ENCODE measurements at regions not wholly inside any gene's neighbourhood (a gene's known extent, or its start where the extent isn't known, plus 50 kb on each side); places are given as distances from the start of the nearest gene placed in this dataset.

DNA sequence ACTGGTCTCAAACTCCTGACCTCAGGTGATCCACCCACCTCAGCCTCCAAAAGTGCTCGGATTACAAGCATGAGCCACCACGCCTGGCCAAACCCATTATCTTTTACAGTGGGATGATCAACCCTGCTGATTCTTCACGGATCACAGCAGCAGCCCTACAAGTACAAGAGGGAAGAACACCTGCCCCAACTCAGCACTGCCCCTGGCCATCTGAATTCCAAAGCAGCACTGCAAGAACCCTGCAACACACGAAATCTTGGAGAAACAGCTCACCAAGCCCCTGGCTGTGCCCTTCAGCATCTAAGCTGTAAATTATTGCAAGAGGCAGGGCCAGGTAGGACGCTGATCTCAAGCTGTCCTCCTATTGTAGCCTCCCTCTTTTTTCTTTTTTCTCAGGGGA lies 54.5 kb upstream of the MC3R start:
- TF ChIP-seq, protein P1, sequence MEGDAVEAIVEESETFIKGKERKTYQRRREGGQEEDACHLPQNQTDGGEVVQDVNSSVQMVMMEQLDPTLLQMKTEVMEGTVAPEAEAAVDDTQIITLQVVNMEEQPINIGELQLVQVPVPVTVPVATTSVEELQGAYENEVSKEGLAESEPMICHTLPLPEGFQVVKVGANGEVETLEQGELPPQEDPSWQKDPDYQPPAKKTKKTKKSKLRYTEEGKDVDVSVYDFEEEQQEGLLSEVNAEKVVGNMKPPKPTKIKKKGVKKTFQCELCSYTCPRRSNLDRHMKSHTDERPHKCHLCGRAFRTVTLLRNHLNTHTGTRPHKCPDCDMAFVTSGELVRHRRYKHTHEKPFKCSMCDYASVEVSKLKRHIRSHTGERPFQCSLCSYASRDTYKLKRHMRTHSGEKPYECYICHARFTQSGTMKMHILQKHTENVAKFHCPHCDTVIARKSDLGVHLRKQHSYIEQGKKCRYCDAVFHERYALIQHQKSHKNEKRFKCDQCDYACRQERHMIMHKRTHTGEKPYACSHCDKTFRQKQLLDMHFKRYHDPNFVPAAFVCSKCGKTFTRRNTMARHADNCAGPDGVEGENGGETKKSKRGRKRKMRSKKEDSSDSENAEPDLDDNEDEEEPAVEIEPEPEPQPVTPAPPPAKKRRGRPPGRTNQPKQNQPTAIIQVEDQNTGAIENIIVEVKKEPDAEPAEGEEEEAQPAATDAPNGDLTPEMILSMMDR (IDR thresholded peaks at IDR 0.05) = no peak
- no peak for TF ChIP-seq POLR2A (IDR thresholded peaks at IDR 0.05)

Data from lower leg skin (tissue), 3 donors.